Liver (tissue), 3 donors: ENCODE measurements at regions not wholly inside any gene's neighbourhood (a gene's known extent, or its start where the extent isn't known, plus 50 kb on each side); places are given as distances from the start of the nearest gene placed in this dataset.

Experiments
- FOXA1 ChIP-seq: IDR thresholded peaks from 2 replicates; pipeline ENCODE4 v1.6.1; 2016; ENCODE audit warnings: antibody characterized with exemption
- JUND ChIP-seq, 2 donors: IDR thresholded peaks; 2 replicates each; pipeline ENCODE4 v1.6.1; 2016; ENCODE audit warnings: antibody characterized with exemption in 2 of 2
- RAD21 ChIP-seq, 2 donors: IDR thresholded peaks; 2 replicates each; pipeline ENCODE4 v1.6.1; 2016; ENCODE audit warnings: antibody characterized with exemption in 2 of 2, mild to moderate bottlenecking in 2 of 2
- TAF1 ChIP-seq: conservative IDR thresholded peaks from 2 replicates; pipeline ENCODE4 v1.6.1; 2016; ENCODE audit warnings: antibody characterized with exemption, mild to moderate bottlenecking
- YY1 ChIP-seq: IDR thresholded peaks from 2 replicates; pipeline ENCODE4 v1.6.1; 2016; ENCODE audit warnings: antibody characterized with exemption, mild to moderate bottlenecking
- TF ChIP-seq, protein P1 (sequence below): fragments of 150-350 bp; IDR thresholded peaks from 2 replicates; pipeline ENCODE4 v1.5.1; 2017; ENCODE audit warnings: improper control_type of control experiment, low read depth, low read length; ENCODE audit not compliant: missing input control
- donor health status: healthy.
- donor health status: healthy.

DNA sequence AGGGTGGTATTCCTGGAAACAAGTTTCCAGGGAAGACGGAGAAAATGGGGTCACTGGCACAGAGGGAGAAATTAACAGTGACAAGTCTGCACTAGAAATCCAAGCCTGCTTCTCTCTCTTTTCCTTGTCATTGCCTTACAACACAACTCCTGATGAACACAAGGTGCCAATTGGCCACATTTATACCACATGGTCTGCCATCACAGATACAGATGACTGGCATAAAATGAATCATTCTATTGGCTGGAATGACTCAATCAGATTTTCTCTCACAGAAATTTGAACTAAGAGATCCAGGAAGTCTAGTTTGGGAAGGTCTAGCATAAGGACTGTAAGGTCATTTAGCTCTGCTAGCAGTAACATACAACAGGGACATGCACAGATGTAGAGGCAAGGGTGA is 190.3 kb downstream of the LINC00237 start:
- TF ChIP-seq, protein P1, sequence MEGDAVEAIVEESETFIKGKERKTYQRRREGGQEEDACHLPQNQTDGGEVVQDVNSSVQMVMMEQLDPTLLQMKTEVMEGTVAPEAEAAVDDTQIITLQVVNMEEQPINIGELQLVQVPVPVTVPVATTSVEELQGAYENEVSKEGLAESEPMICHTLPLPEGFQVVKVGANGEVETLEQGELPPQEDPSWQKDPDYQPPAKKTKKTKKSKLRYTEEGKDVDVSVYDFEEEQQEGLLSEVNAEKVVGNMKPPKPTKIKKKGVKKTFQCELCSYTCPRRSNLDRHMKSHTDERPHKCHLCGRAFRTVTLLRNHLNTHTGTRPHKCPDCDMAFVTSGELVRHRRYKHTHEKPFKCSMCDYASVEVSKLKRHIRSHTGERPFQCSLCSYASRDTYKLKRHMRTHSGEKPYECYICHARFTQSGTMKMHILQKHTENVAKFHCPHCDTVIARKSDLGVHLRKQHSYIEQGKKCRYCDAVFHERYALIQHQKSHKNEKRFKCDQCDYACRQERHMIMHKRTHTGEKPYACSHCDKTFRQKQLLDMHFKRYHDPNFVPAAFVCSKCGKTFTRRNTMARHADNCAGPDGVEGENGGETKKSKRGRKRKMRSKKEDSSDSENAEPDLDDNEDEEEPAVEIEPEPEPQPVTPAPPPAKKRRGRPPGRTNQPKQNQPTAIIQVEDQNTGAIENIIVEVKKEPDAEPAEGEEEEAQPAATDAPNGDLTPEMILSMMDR: no peak
- TF ChIP-seq YY1 (no peak), RAD21 (IDR thresholded peaks at IDR 0.05) (no peak), TAF1 (no peak), JUND (IDR thresholded peaks at IDR 0.05) (no peak), FOXA1 (no peak)
